ENCODE measurements at regions not wholly inside any gene's neighbourhood (a gene's known extent, or its start where the extent isn't known, plus 50 kb on each side); places are given as distances from the start of the nearest gene placed in this dataset.

- Histone ChIP-seq H3K36me3 (ENCODE audit: control insufficient read depth, insufficient read depth, low read length) (no peaks in the 10 kb centered on the region), H3K9ac (ENCODE audit: extremely low read depth, low read length, poor library complexity, severe bottlenecking) (no peak overlapping the region), H3K27me3 (ENCODE audit: control insufficient read depth, insufficient read depth, low read length, poor library complexity, severe bottlenecking) (no peaks in the 10 kb centered on the region), H3K9me3 (ENCODE audit: control insufficient read depth, low read length) (no peaks in the 10 kb centered on the region), H3K4me1 (ENCODE audit: control insufficient read depth, insufficient read depth, low read length) (peaks cover 7% of the 10 kb centered on the region), H3K4me3 (ENCODE audit: low read length) (no peak overlapping the region), H3K27ac (ENCODE audit: low read depth, low read length) (no peak overlapping the region)
- Mint-ChIP-seq H3K4me1 (peaks cover 22% of the 10 kb centered on the region), H3K4me3 (no peak overlapping the region), H3K27ac (peak overlapping the region; percentile 5), H3K36me3 (ENCODE audit: low read depth) (no peaks in the 10 kb centered on the region), H3K9me3 (no peaks in the 10 kb centered on the region), H3K27me3 (ENCODE audit: insufficient read depth) (peaks cover 5% of the 10 kb centered on the region)
- TF ChIP-seq, protein P1, sequence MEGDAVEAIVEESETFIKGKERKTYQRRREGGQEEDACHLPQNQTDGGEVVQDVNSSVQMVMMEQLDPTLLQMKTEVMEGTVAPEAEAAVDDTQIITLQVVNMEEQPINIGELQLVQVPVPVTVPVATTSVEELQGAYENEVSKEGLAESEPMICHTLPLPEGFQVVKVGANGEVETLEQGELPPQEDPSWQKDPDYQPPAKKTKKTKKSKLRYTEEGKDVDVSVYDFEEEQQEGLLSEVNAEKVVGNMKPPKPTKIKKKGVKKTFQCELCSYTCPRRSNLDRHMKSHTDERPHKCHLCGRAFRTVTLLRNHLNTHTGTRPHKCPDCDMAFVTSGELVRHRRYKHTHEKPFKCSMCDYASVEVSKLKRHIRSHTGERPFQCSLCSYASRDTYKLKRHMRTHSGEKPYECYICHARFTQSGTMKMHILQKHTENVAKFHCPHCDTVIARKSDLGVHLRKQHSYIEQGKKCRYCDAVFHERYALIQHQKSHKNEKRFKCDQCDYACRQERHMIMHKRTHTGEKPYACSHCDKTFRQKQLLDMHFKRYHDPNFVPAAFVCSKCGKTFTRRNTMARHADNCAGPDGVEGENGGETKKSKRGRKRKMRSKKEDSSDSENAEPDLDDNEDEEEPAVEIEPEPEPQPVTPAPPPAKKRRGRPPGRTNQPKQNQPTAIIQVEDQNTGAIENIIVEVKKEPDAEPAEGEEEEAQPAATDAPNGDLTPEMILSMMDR (conservative IDR thresholded peaks at IDR 0.05) = no peak
- 94 to 98% methylated on average over 5 to 7 of the region's 7 CpGs for WGBS, 2 experiments (ENCODE audit: insufficient coverage in 1 of 2, insufficient read length in 1 of 2)
- DNase-seq = no peak
Measured at GRCh38 chr18:38971881-38972280, 1406.3 kb upstream of the CELF4 start.

DNA sequence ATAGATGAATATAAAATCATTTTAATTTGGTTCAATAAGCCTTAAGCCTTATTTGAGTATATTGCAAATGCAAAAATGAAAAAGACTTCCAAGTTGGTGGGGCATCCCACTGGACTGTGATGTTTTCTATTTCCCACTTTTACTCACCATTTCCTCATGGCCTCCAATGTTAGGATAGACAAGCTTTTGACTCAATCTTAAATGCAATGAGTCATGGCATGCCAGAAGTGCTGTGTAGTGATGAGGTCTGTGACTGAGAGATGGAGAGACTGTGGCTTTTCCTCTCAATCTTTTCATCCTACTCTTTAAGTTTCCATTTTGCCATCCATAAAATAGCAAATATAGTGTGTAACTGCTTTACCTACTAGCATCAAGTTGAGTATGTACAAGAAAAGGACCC lies 1401.2 kb upstream of the CELF4 start:
- Mint-ChIP-seq H3K4me3 (no peak overlapping the region), H3K27ac (no peak overlapping the region), H3K4me1 (peaks cover 12% of the 10 kb centered on the region), H3K36me3 (ENCODE audit: low read depth) (no peaks in the 10 kb centered on the region), H3K27me3 (ENCODE audit: insufficient read depth) (peaks cover 5% of the 10 kb centered on the region), H3K9me3 (no peaks in the 10 kb centered on the region)
- Histone ChIP-seq H3K9me3 (ENCODE audit: control insufficient read depth, low read length) (no peaks in the 10 kb centered on the region), H3K9ac (ENCODE audit: extremely low read depth, low read length, poor library complexity, severe bottlenecking) (no peak overlapping the region), H3K4me1 (ENCODE audit: control insufficient read depth, insufficient read depth, low read length) (no peaks in the 10 kb centered on the region), H3K27me3 (ENCODE audit: control insufficient read depth, insufficient read depth, low read length, poor library complexity, severe bottlenecking) (peaks cover 4% of the 10 kb centered on the region), H3K27ac (ENCODE audit: low read depth, low read length) (no peak overlapping the region), H3K36me3 (ENCODE audit: control insufficient read depth, insufficient read depth, low read length) (no peaks in the 10 kb centered on the region), H3K4me3 (ENCODE audit: low read length) (no peak overlapping the region)
- no peak for DNase-seq
- TF ChIP-seq, protein P1 (conservative IDR thresholded peaks at IDR 0.05) = no peak

GRCh38 chr18:38963943-38964660 lies 1398.5 kb upstream of the CELF4 start:
- no peaks in the 10 kb centered on the region for H3K9me3 Mint-ChIP-seq
- TF ChIP-seq, protein P1 (conservative IDR thresholded peaks at IDR 0.05) = no peak
- no peak overlapping the region for H3K27ac Mint-ChIP-seq
- no peak overlapping the region for H3K27ac ChIP-seq (ENCODE audit: low read depth, low read length)
- WGBS, 2 experiments (ENCODE audit: insufficient coverage in 1 of 2, insufficient read length in 1 of 2) = 75 to 83% methylated on average over 1 to 2 of the region's 3 CpGs
- no peak for DNase-seq
- no peaks in the 10 kb centered on the region for H3K4me1 ChIP-seq (ENCODE audit: control insufficient read depth, insufficient read depth, low read length)
- H3K27me3 Mint-ChIP-seq (ENCODE audit: insufficient read depth) = no peaks in the 10 kb centered on the region
- no peaks in the 10 kb centered on the region for H3K36me3 Mint-ChIP-seq (ENCODE audit: low read depth)
- H3K4me1 Mint-ChIP-seq = peaks cover 18% of the 10 kb centered on the region
- no peaks in the 10 kb centered on the region for H3K9me3 ChIP-seq (ENCODE audit: control insufficient read depth, low read length)
- H3K4me3 Mint-ChIP-seq = no peak overlapping the region
- H3K27me3 ChIP-seq (ENCODE audit: control insufficient read depth, insufficient read depth, low read length, poor library complexity, severe bottlenecking) = peaks cover 4% of the 10 kb centered on the region
- no peak overlapping the region for H3K4me3 ChIP-seq (ENCODE audit: low read length)
- H3K9ac ChIP-seq (ENCODE audit: extremely low read depth, low read length, poor library complexity, severe bottlenecking) = no peak overlapping the region
- no peaks in the 10 kb centered on the region for H3K36me3 ChIP-seq (ENCODE audit: control insufficient read depth, insufficient read depth, low read length)

Data from endodermal cell (in vitro differentiated cells).